ENCODE measurements at regions not wholly inside any gene's neighbourhood (a gene's known extent, or its start where the extent isn't known, plus 50 kb on each side); places are given as distances from the start of the nearest gene placed in this dataset.

- H3K4me1 ChIP-seq (ENCODE audit: control insufficient read depth in 2 of 2, insufficient read depth in 2 of 2, low read length in 2 of 2) = no peaks in the 10 kb centered on the region
- no peak overlapping the region for H3K27ac ChIP-seq (ENCODE audit: low read length in 2 of 2)
- Mint-ChIP-seq H3K9me3 (ENCODE audit: insufficient read depth) (peaks cover 2% of the 10 kb centered on the region), H3K4me1 (no peaks in the 10 kb centered on the region), H3K4me3 (no peak overlapping the region), H3K27ac (no peak overlapping the region), H3K27me3 (no peaks in the 10 kb centered on the region)
- H3K9me3 ChIP-seq (ENCODE audit: control extremely low read depth in 1 of 3, control insufficient read depth in 2 of 3, insufficient read depth in 1 of 3, low read length in 2 of 3) = peaks cover 0 to 3% (median 0%) of the 10 kb centered on the region in 3 donors
- no peak for ATAC-seq (ENCODE audit: low read depth)
- no CpG with 5 or more reads among the region's 3 CpGs for WGBS (ENCODE audit: insufficient coverage)
- no peaks in the 10 kb centered on the region for H4K20me1 ChIP-seq (ENCODE audit: control insufficient read depth, insufficient read depth, low read length, poor library complexity, severe bottlenecking)
- ChIA-PET POLR2A (no interaction called here), CTCF (no interaction called here)
- no peak overlapping the region for H3K9ac ChIP-seq (ENCODE audit: low read length)
- no peaks in the 10 kb centered on the region for H3K79me2 ChIP-seq (ENCODE audit: control insufficient read depth, insufficient read depth, low read length)
- H3K27me3 ChIP-seq (replicated peaks in 1 of 4; ENCODE audit: control extremely low read depth in 1 of 4, control insufficient read depth in 3 of 4, insufficient read depth in 4 of 4, low read length in 3 of 4) = no peaks in the 10 kb centered on the region
- no peak for DNase-seq
- no peaks in the 10 kb centered on the region for H3K36me3 ChIP-seq (replicated peaks in 1 of 2; ENCODE audit: control extremely low read depth in 1 of 2, control insufficient read depth in 1 of 2, extremely low read depth in 1 of 2, insufficient read depth in 2 of 2, low read length in 1 of 2)
- TF ChIP-seq EZH2 (IDR thresholded peaks at IDR 0.05; ENCODE audit: borderline replicate concordance, insufficient read depth, low read depth, low read length, poor library complexity, severe bottlenecking) = no peak
- TF ChIP-seq CTCF (IDR thresholded peaks at IDR 0.05) = no peak
- H2AFZ ChIP-seq (ENCODE audit: insufficient read depth, low read depth, low read length, poor library complexity, severe bottlenecking) = no peak overlapping the region
- no peak overlapping the region for H3K4me3 ChIP-seq (ENCODE audit: control extremely low read depth in 1 of 5, extremely low read depth in 1 of 5, insufficient read depth in 1 of 5, low read depth in 2 of 5, low read length in 4 of 5)
- no peak overlapping the region for H3K4me2 ChIP-seq (replicated peaks; ENCODE audit: low read depth, low read length, poor library complexity, severe bottlenecking)
- intact Hi-C loops (cut with micrococcal nuclease) = no loop called here
These were observed 694.5 kb downstream of the CDH9 start for GRCh38 chr5:26343801-26344325.

GRCh38 chr5:26339576-26339975 is 698.8 kb downstream of the CDH9 start:
- Histone ChIP-seq H4K20me1 (ENCODE audit: control insufficient read depth, insufficient read depth, low read length, poor library complexity, severe bottlenecking) (no peaks in the 10 kb centered on the region), H3K27me3 (replicated peaks in 1 of 4; ENCODE audit: control extremely low read depth in 1 of 4, control insufficient read depth in 3 of 4, insufficient read depth in 4 of 4, low read length in 3 of 4) (no peaks in the 10 kb centered on the region), H3K4me3 (ENCODE audit: control extremely low read depth in 1 of 5, extremely low read depth in 1 of 5, insufficient read depth in 1 of 5, low read depth in 2 of 5, low read length in 4 of 5) (no peak overlapping the region), H3K4me1 (ENCODE audit: control insufficient read depth in 2 of 2, insufficient read depth in 2 of 2, low read length in 2 of 2) (no peaks in the 10 kb centered on the region), H3K36me3 (replicated peaks in 1 of 2; ENCODE audit: control extremely low read depth in 1 of 2, control insufficient read depth in 1 of 2, extremely low read depth in 1 of 2, insufficient read depth in 2 of 2, low read length in 1 of 2) (no peaks in the 10 kb centered on the region), H3K79me2 (ENCODE audit: control insufficient read depth, insufficient read depth, low read length) (no peaks in the 10 kb centered on the region), H3K9me3 (ENCODE audit: control extremely low read depth in 1 of 3, control insufficient read depth in 2 of 3, insufficient read depth in 1 of 3, low read length in 2 of 3) (peaks cover 0 to 11% (median 0%) of the 10 kb centered on the region in 3 donors), H2AFZ (ENCODE audit: insufficient read depth, low read depth, low read length, poor library complexity, severe bottlenecking) (no peak overlapping the region), H3K4me2 (replicated peaks; ENCODE audit: low read depth, low read length, poor library complexity, severe bottlenecking) (no peak overlapping the region), H3K9ac (ENCODE audit: low read length) (no peak overlapping the region), H3K27ac (ENCODE audit: low read length in 2 of 2) (no peak overlapping the region)
- ChIA-PET POLR2A (no interaction called here), CTCF (no interaction called here)
- H3K4me1 Mint-ChIP-seq = no peaks in the 10 kb centered on the region
- H3K27ac Mint-ChIP-seq = no peak overlapping the region
- peaks cover 2% of the 10 kb centered on the region for H3K9me3 Mint-ChIP-seq (ENCODE audit: insufficient read depth)
- TF ChIP-seq CTCF (IDR thresholded peaks at IDR 0.05) (no peak), EZH2 (IDR thresholded peaks at IDR 0.05; ENCODE audit: borderline replicate concordance, insufficient read depth, low read depth, low read length, poor library complexity, severe bottlenecking) (no peak)
- ATAC-seq (ENCODE audit: low read depth) (no peak), DNase-seq (no peak)
- no peaks in the 10 kb centered on the region for H3K27me3 Mint-ChIP-seq
- WGBS (ENCODE audit: insufficient coverage) = no CpG with 5 or more reads among the region's 1 CpG
- intact Hi-C loops (cut with micrococcal nuclease) = no loop called here
- H3K4me3 Mint-ChIP-seq = no peak overlapping the region

Measured in B cell (primary cell).